Sigmoid colon (tissue), 6 donors: ENCODE measurements at regions not wholly inside any gene's neighbourhood (a gene's known extent, or its start where the extent isn't known, plus 50 kb on each side); places are given as distances from the start of the nearest gene placed in this dataset.
"Not testable (repeated sequence)": the region's sequence is repeated elsewhere in the genome, so short reads cannot be mapped to it uniquely, and the experiment has no call there.

Experiments used
- DNase-seq: peaks from one replicate; pipeline ENCODE4 v3.0.0-alpha.2; 2019
- H3K27ac ChIP-seq, 4 donors: fragments of 200-600 bp; sonication (generic); one replicate each; pipeline ENCODE4 v1.5.1; 2016 to 2019; ENCODE audit warnings: mild to moderate bottlenecking in 1 of 4
- H3K27me3 ChIP-seq, 3 donors: fragments of 200-600 bp; sonication (generic); one replicate each; pipeline ENCODE4 v1.5.1; 2019; ENCODE audit warnings: mild to moderate bottlenecking in 1 of 3
- H3K36me3 ChIP-seq, 4 donors: fragments of 200-600 bp; sonication (generic); one replicate each; pipeline ENCODE4 v1.5.1; 2016 to 2019
- H3K4me1 ChIP-seq, 4 donors: fragments of 200-600 bp; sonication (generic); one replicate each; pipeline ENCODE4 v1.5.1; 2017 to 2019
- H3K4me3 ChIP-seq, 4 donors: fragments of 200-600 bp; sonication (generic); one replicate each; pipeline ENCODE4 v1.5.1; 2017 to 2019; ENCODE audit warnings: mild to moderate bottlenecking in 2 of 4, moderate library complexity in 1 of 4
- H3K9me3 ChIP-seq, 4 donors: fragments of 200-600 bp in 3 of 4; sonication (generic) in 3 of 4; one replicate each; pipeline versions ENCODE4 v1.5.1 to v1.6.1; 2013 to 2019
- EP300 ChIP-seq, 4 donors: sonication (generic); formaldehyde crosslinking; IDR thresholded peaks; one replicate each; pipeline ENCODE4 v1.6.1; 2017; ENCODE audit warnings: antibody characterized with exemption in 4 of 4
- POLR2A ChIP-seq, 2 donors: fragments of 450-650 bp; IDR thresholded peaks; one replicate each; pipeline ENCODE4 v1.6.1; 2016; ENCODE audit warnings: antibody characterized with exemption in 2 of 2, mild to moderate bottlenecking in 2 of 2, moderate library complexity in 2 of 2
- POLR2AphosphoS5 ChIP-seq, 4 donors: sonication (generic); formaldehyde crosslinking; IDR thresholded peaks; one replicate each; pipeline ENCODE4 v1.6.1; 2017; ENCODE audit warnings: antibody characterized with exemption in 4 of 4
- WGBS, 2 donors: extraction: QIAGEN DNeasy Blood & Tissue Kit; methylation state at CpG; one replicate each; pipeline ENCODE4 v1.1.7; 2013; 5-methylcytosine and 5-hydroxymethylcytosine counted together
- intact Hi-C: fragments of 100-400 bp; cut with DNase I; formaldehyde crosslinking; loops from one replicate; pipeline ENCODE4 v1.15.1; 2023
- TF ChIP-seq, protein P1 (sequence below), 4 experiments: fragments of 450-650 bp in 3 of 4; fragments of 200-600 bp in 1 of 4; IDR thresholded peaks; one replicate each; pipeline ENCODE4 v1.5.1; 2016 to 2019; ENCODE audit warnings: antibody characterized with exemption in 4 of 4, mild to moderate bottlenecking in 3 of 4, moderate library complexity in 2 of 4
- donor health status: healthy with polysubstance abuse.
- donor health status: healthy.

- TF ChIP-seq POLR2A (IDR thresholded peaks at IDR 0.05) (no peak), POLR2AphosphoS5 (IDR thresholded peaks at IDR 0.05) (no peak), EP300 (IDR thresholded peaks at IDR 0.05) (no peak)
- TF ChIP-seq, protein P1, sequence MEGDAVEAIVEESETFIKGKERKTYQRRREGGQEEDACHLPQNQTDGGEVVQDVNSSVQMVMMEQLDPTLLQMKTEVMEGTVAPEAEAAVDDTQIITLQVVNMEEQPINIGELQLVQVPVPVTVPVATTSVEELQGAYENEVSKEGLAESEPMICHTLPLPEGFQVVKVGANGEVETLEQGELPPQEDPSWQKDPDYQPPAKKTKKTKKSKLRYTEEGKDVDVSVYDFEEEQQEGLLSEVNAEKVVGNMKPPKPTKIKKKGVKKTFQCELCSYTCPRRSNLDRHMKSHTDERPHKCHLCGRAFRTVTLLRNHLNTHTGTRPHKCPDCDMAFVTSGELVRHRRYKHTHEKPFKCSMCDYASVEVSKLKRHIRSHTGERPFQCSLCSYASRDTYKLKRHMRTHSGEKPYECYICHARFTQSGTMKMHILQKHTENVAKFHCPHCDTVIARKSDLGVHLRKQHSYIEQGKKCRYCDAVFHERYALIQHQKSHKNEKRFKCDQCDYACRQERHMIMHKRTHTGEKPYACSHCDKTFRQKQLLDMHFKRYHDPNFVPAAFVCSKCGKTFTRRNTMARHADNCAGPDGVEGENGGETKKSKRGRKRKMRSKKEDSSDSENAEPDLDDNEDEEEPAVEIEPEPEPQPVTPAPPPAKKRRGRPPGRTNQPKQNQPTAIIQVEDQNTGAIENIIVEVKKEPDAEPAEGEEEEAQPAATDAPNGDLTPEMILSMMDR (IDR thresholded peaks at IDR 0.05), result no peak
- H3K9me3 ChIP-seq, result no peaks in the 10 kb centered on the region
- no peaks in the 10 kb centered on the region for H3K36me3 ChIP-seq
- H3K27me3 ChIP-seq, result no peaks in the 10 kb centered on the region
- no peak overlapping the region for H3K27ac ChIP-seq
- no peaks in the 10 kb centered on the region for H3K4me1 ChIP-seq
- no peak for DNase-seq
- intact Hi-C loops, result no loop called here
- WGBS, 2 donors, result 93 to 94% methylated on average over 7 of the region's 7 CpGs
- no peak overlapping the region for H3K4me3 ChIP-seq
These were observed 77.4 kb upstream of the AGA start for GRCh38 chr4:177519481-177520260.

DNA sequence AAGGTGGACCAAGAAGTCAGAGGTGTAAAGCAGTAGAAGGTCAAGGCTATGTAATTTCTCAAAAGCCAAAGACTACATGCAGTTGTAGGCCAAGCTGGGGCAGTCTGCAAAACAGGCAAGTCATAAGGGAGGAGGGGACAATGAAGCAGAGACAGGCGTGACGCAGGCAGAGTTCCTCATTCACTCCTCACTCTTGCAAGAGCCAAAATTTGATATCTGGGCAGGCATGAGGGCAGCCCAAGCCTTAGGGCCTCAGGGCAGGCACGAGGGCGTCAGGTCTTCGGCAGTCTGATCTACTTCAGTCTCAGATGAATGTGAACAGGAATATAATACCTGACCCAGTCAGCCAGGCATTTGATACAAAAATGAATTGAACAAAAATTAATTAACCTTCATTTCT is 86.4 kb upstream of the AGA start:
- Histone ChIP-seq H3K4me3 (no peak overlapping the region), H3K9me3 (no peaks in the 10 kb centered on the region), H3K27ac (no peak overlapping the region), H3K27me3 (no peaks in the 10 kb centered on the region), H3K4me1 (no peaks in the 10 kb centered on the region), H3K36me3 (no peaks in the 10 kb centered on the region)
- TF ChIP-seq EP300 (IDR thresholded peaks at IDR 0.05), result no peak
- DNase-seq, result no peak
- 88 to 90% methylated on average over 5 of the region's 5 CpGs for WGBS, 2 donors
- intact Hi-C loops, result no loop called here

DNA sequence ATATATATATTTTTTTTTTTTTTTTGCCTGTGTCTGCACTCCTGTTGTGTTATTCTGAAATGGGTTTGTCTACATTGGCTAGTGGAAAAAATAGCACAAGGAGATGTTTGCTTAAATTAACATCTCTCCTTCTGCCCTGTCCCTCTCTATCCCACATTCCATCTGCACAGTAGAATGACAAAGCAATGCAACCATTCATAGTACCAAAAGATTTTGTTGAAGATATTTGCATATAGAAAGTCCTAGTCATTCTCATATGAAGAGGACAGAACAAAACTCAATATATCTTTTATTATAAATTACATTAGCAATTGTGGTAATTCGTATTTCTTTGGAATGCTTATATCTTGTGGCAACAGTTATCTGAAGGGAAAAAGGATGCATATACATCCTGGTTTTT is 88.3 kb upstream of the AGA start:
- no peak for DNase-seq
- WGBS, 2 donors, result 98 to 100% methylated on average over 1 of the region's 1 CpG
- Histone ChIP-seq H3K27ac (no peak overlapping the region), H3K9me3 (no peaks in the 10 kb centered on the region), H3K4me1 (no peaks in the 10 kb centered on the region), H3K4me3 (no peak overlapping the region), H3K27me3 (no peaks in the 10 kb centered on the region), H3K36me3 (no peaks in the 10 kb centered on the region)
- intact Hi-C loops, result no loop called here
- no peak for TF ChIP-seq POLR2AphosphoS5 (IDR thresholded peaks at IDR 0.05)
- TF ChIP-seq, protein P1 (IDR thresholded peaks at IDR 0.05), result no peak
- no peak for TF ChIP-seq POLR2A (IDR thresholded peaks at IDR 0.05)
- no peak for TF ChIP-seq EP300 (IDR thresholded peaks at IDR 0.05)

DNA sequence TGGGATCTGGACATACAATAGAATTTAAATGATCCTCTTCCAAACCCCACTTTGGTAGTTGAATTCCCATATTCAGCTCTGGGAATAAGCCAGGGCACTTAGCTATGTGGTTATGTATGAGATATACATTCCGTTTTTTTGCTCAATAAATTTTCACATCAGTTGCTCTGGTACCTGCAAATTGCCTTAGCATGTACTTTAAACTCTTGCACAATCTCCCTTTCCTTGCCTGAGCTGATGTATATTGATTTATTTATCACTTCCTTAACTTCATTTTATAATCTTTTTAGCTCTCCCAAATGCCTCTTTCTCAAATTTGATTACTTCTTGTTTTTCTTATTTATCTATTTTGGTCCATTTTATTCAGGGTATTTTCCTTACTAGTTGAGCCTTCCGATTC is 90.1 kb upstream of the AGA start:
- 52 to 73% methylated on average over 2 of the region's 2 CpGs for WGBS, 2 donors
- TF ChIP-seq, protein P1 (IDR thresholded peaks at IDR 0.05), result no peak
- TF ChIP-seq EP300 (IDR thresholded peaks at IDR 0.05) (no peak), POLR2A (IDR thresholded peaks at IDR 0.05) (no peak), POLR2AphosphoS5 (IDR thresholded peaks at IDR 0.05) (no peak)
- intact Hi-C loops, result no loop called here
- Histone ChIP-seq H3K27me3 (no peaks in the 10 kb centered on the region), H3K4me1 (no peaks in the 10 kb centered on the region), H3K9me3 (no peaks in the 10 kb centered on the region), H3K4me3 (no peak overlapping the region), H3K27ac (no peak overlapping the region), H3K36me3 (no peaks in the 10 kb centered on the region)
- no peak for DNase-seq

DNA sequence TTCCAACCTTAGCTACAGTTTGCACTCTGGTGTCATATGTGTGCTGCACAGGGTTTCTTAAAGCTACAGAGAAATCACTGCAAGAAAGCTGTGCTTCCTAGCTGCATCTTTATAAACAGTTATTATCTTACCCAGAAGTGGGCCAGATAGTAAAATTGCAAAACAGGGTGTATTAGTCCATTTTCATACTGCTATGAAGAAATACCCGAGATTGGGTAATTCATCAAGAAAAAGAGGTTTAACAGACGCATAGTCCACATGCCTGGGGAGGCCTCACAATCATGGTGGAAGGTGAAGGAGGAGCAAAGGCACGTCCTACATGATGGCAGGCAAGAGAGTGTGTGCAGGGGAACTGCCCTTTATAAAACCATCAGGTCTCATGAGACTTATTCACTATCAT is 92.6 kb upstream of the AGA start:
- intact Hi-C loops, H3K9me3 ChIP-seq, H3K27me3 ChIP-seq, H3K27ac ChIP-seq, H3K4me3 ChIP-seq, DNase-seq, H3K36me3 ChIP-seq, H3K4me1 ChIP-seq: not testable (repeated sequence)
- WGBS, 2 donors, result 89 to 93% methylated on average over 3 of the region's 3 CpGs

DNA sequence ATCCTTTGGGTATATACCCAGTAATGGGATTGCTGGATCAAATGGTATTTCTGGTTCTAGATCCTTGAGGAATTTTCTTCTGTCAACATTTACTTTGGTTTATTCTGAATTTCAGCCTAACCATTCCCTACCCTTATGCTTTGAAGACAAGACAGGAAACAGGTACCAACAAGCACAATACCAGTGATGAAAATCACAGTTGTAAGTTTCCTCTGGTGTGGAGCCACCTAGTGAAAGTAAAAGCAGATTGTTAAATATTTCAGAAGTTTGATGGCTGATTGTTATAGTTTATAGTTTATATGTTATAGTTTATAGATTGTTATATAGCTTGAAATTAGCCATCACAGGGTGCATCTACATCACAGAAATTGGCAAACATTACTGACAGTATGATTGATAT is 104.5 kb upstream of the AGA start:
- Histone ChIP-seq H3K4me3 (no peak overlapping the region), H3K27ac (no peak overlapping the region), H3K27me3 (no peaks in the 10 kb centered on the region), H3K9me3 (no peaks in the 10 kb centered on the region), H3K4me1 (no peaks in the 10 kb centered on the region), H3K36me3 (no peaks in the 10 kb centered on the region)
- DNase-seq, result no peak
- intact Hi-C loops, result no loop called here
- TF ChIP-seq EP300 (IDR thresholded peaks at IDR 0.05) (no peak), POLR2AphosphoS5 (IDR thresholded peaks at IDR 0.05) (no peak), POLR2A (IDR thresholded peaks at IDR 0.05) (no peak)
- TF ChIP-seq, protein P1 (IDR thresholded peaks at IDR 0.05), result no peak
